Mesenchymal stem cell (in vitro differentiated cells and primary cell): ENCODE measurements at regions not wholly inside any gene's neighbourhood (a gene's known extent, or its start where the extent isn't known, plus 50 kb on each side); places are given as distances from the start of the nearest gene placed in this dataset.

Experiments
- DNase-seq: peaks from one replicate; pipeline ENCODE4 v3.0.0-alpha.2; 2013
- H2AFZ ChIP-seq: one replicate; pipeline ENCODE4 v1.6.1; 2013; ENCODE audit warnings: low read depth, mild to moderate bottlenecking, control low read depth, inconsistent platforms, low read length, moderate library complexity
- H2AK5ac ChIP-seq: 2 replicates; pipeline ENCODE4 v1.6.1; 2013; ENCODE audit warnings: low read length, moderate library complexity, mild to moderate bottlenecking, inconsistent platforms; ENCODE audit not compliant: severe bottlenecking
- H2BK120ac ChIP-seq: one replicate; pipeline ENCODE4 v1.6.1; 2013; ENCODE audit warnings: low read depth, mild to moderate bottlenecking, inconsistent platforms, low read length, moderate library complexity
- H2BK12ac ChIP-seq, 2 experiments: one replicate each; pipeline ENCODE4 v1.6.1; 2013; ENCODE audit warnings: inconsistent platforms in 2 of 2, low read length in 2 of 2, mild to moderate bottlenecking in 2 of 2, moderate library complexity in 2 of 2, control low read depth in 1 of 2
- H2BK15ac ChIP-seq: one replicate; pipeline ENCODE4 v1.6.1; 2013; ENCODE audit warnings: mild to moderate bottlenecking, low read depth, inconsistent platforms; ENCODE audit not compliant: poor library complexity, severe bottlenecking
- H2BK5ac ChIP-seq: 2 replicates; pipeline ENCODE4 v1.6.1; 2013; ENCODE audit warnings: low read depth, mild to moderate bottlenecking, low read length, control low read depth, inconsistent platforms; ENCODE audit not compliant: poor library complexity, severe bottlenecking
- H3K14ac ChIP-seq, 2 experiments: one replicate each; pipeline ENCODE4 v1.6.1; 2013; ENCODE audit warnings: inconsistent platforms in 2 of 2, low read length in 2 of 2, control low read depth in 1 of 2, mild to moderate bottlenecking in 1 of 2, moderate library complexity in 1 of 2
- H3K18ac ChIP-seq, 2 experiments: one replicate each; pipeline ENCODE4 v1.6.1; 2013; ENCODE audit warnings: inconsistent platforms in 2 of 2, low read length in 2 of 2, control low read depth in 1 of 2, low read depth in 1 of 2, mild to moderate bottlenecking in 1 of 2
- H3K23ac ChIP-seq, 2 experiments: one replicate each; pipeline ENCODE4 v1.6.1; 2013; ENCODE audit warnings: inconsistent platforms in 2 of 2, low read length in 2 of 2, mild to moderate bottlenecking in 2 of 2, moderate library complexity in 2 of 2, control low read depth in 1 of 2
- H3K27ac ChIP-seq: 2 replicates; pipeline ENCODE4 v1.5.1; 2013; ENCODE audit warnings: mild to moderate bottlenecking, moderate library complexity, low read length, control low read depth, inconsistent platforms; ENCODE audit not compliant: poor library complexity, severe bottlenecking
- H3K27me3 ChIP-seq, 2 experiments: 2 replicates each; pipeline versions ENCODE4 v1.6.1 to v1.7.0; 2013; ENCODE audit warnings: low read length in 2 of 2, mild to moderate bottlenecking in 2 of 2, moderate library complexity in 2 of 2, control low read depth in 1 of 2, inconsistent platforms in 1 of 2; ENCODE audit not compliant: control insufficient read depth in 1 of 2, insufficient read depth in 1 of 2
- H3K36me3 ChIP-seq, 2 experiments: 2 replicates each; pipeline versions ENCODE4 v1.6.1 to v1.7.0; 2013; ENCODE audit warnings: low read length in 2 of 2, control low read depth in 1 of 2, inconsistent platforms in 1 of 2, low read depth in 1 of 2, mild to moderate bottlenecking in 1 of 2; ENCODE audit not compliant: insufficient read depth in 2 of 2, control insufficient read depth in 1 of 2
- H3K4ac ChIP-seq, 2 experiments: one replicate each; pipeline ENCODE4 v1.6.1; 2013; ENCODE audit warnings: inconsistent platforms in 2 of 2, low read length in 2 of 2, mild to moderate bottlenecking in 2 of 2, moderate library complexity in 2 of 2, control low read depth in 1 of 2, low read depth in 1 of 2
- H3K4me1 ChIP-seq: 2 replicates; pipeline ENCODE4 v1.6.1; 2013; ENCODE audit warnings: low read depth, low read length, control low read depth; ENCODE audit not compliant: control insufficient read depth, insufficient read depth
- H3K4me2 ChIP-seq: 2 replicates; pipeline ENCODE4 v1.6.1; 2013; ENCODE audit warnings: low read length, mild to moderate bottlenecking, inconsistent platforms; ENCODE audit not compliant: poor library complexity, severe bottlenecking
- H3K4me3 ChIP-seq, 2 experiments: 2 replicates each; pipeline versions ENCODE4 v1.5.1 to v1.7.0; 2013; ENCODE audit warnings: low read length in 2 of 2, mild to moderate bottlenecking in 2 of 2, control low read depth in 1 of 2, low read depth in 1 of 2; ENCODE audit not compliant: insufficient read depth in 1 of 2
- H3K79me1 ChIP-seq: replicated peaks from 2 replicates; pipeline ENCODE4 v1.6.1; 2013; ENCODE audit warnings: mild to moderate bottlenecking, control low read depth, low read length, inconsistent platforms; ENCODE audit not compliant: poor library complexity, severe bottlenecking
- H3K9ac ChIP-seq: 2 replicates; pipeline ENCODE4 v1.7.0; 2013; ENCODE audit warnings: mild to moderate bottlenecking, low read length, moderate library complexity
- H3K9me3 ChIP-seq: 2 replicates; pipeline ENCODE4 v1.7.0; 2013; ENCODE audit warnings: mild to moderate bottlenecking, low read length; ENCODE audit not compliant: control insufficient read depth
- H4K8ac ChIP-seq: one replicate; pipeline ENCODE4 v1.6.1; 2013; ENCODE audit warnings: inconsistent platforms, mild to moderate bottlenecking, low read length, moderate library complexity
- H4K91ac ChIP-seq: one replicate; pipeline ENCODE4 v1.6.1; 2013; ENCODE audit warnings: mild to moderate bottlenecking, low read length, inconsistent platforms
- WGBS: methylation state at CpG from one replicate; pipeline ENCODE4 v1.1.7; 2013; ENCODE audit warnings: mixed read lengths; 5-methylcytosine and 5-hydroxymethylcytosine counted together

DNA sequence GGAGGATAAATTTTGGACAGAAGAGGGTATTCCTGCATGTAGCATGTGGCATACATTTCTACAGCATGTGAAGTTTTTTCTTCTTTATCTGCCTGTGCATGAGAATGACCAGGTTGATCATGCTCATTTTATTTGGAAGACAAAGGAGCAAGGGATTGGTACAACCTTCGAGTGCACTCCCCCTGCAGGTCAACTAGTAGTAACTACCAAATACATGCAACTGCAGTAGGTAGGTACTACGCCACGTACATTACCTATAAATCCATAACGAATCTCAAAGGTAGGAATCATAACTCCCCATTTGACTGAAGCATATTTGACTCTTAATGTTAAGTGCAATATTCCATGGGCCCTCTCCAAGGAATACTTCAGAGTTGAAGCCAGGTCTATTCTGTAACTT lies 763.9 kb downstream of the TSN start:
- H3K14ac ChIP-seq = no peak overlapping the region
- no peak overlapping the region for H3K23ac ChIP-seq
- H3K4ac ChIP-seq = no peak overlapping the region
- H2BK12ac ChIP-seq = no peak overlapping the region
- no peak overlapping the region for H4K91ac ChIP-seq
- no peak overlapping the region for H3K4me2 ChIP-seq
- H3K18ac ChIP-seq = no peak overlapping the region
- H4K8ac ChIP-seq = no peak overlapping the region
- H3K9ac ChIP-seq = no peak overlapping the region
- no peak overlapping the region for H2AFZ ChIP-seq
- H3K9me3 ChIP-seq = no peaks in the 10 kb centered on the region
- WGBS = 82% methylated on average over 3 of the region's 4 CpGs
- H3K4me1 ChIP-seq = no peaks in the 10 kb centered on the region
- no peak overlapping the region for H2BK120ac ChIP-seq
- H3K36me3 ChIP-seq = no peaks in the 10 kb centered on the region
- H2AK5ac ChIP-seq = no peak overlapping the region
- no peak overlapping the region for H2BK5ac ChIP-seq
- H2BK15ac ChIP-seq = no peak overlapping the region
- DNase-seq = no peak
- H3K27me3 ChIP-seq = no peaks in the 10 kb centered on the region
- H3K4me3 ChIP-seq = no peak overlapping the region
- H3K79me1 ChIP-seq = no peaks in the 10 kb centered on the region
- no peak overlapping the region for H3K27ac ChIP-seq

DNA sequence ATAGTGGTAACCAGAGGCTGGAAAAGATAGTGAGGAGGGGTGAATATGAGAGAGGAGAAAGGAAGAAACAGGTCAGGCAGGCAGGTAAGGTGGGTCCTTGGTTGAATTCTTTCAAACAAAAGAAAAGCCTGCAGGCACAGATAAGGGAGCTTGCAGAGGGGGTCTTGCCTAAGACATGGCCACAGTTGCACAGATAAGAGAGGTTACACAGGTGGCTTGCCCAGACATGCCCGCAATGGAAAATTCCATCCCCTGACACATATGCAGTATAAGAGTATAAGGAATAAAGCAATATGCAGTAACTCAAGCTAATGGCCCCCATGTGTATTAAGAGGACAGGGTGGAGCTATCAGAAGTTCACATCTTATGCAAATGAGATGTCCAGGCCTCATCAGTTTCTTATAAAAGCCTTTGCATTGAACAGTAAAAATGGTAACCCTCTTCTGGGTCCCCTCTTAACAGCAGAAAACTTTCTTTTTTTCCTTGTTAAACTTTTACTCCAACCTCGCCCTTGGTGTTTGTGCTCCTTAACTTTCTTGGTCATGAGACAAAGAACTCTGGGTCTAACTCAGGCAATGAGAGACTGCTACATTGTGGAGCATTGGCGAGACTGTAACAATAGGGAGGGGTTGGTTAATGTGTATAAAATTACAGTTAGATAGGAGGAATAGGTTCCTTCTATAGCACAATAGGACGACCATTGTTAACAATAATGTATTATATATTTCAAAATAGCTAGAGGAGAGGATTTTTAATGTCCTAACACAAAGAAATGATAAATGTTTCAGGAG lies 764.6 kb downstream of the TSN start:
- H3K4me1 ChIP-seq = no peaks in the 10 kb centered on the region
- H3K23ac ChIP-seq = no peak overlapping the region
- H3K4ac ChIP-seq = no peak overlapping the region
- WGBS = 84% methylated on average over 2 of the region's 4 CpGs
- no peaks in the 10 kb centered on the region for H3K36me3 ChIP-seq
- H3K27me3 ChIP-seq = no peaks in the 10 kb centered on the region
- H3K9me3 ChIP-seq = no peaks in the 10 kb centered on the region
- no peak overlapping the region for H3K4me3 ChIP-seq
- H2BK15ac ChIP-seq = no peak overlapping the region
- no peak overlapping the region for H3K4me2 ChIP-seq
- H4K8ac ChIP-seq = no peak overlapping the region
- no peaks in the 10 kb centered on the region for H3K79me1 ChIP-seq
- H3K27ac ChIP-seq = no peak overlapping the region
- H2BK5ac ChIP-seq = no peak overlapping the region
- H2BK120ac ChIP-seq = no peak overlapping the region
- no peak overlapping the region for H2BK12ac ChIP-seq
- no peak for DNase-seq
- H2AFZ ChIP-seq = no peak overlapping the region
- no peak overlapping the region for H3K18ac ChIP-seq
- no peak overlapping the region for H3K14ac ChIP-seq
- no peak overlapping the region for H2AK5ac ChIP-seq
- H4K91ac ChIP-seq = no peak overlapping the region
- H3K9ac ChIP-seq = no peak overlapping the region

DNA sequence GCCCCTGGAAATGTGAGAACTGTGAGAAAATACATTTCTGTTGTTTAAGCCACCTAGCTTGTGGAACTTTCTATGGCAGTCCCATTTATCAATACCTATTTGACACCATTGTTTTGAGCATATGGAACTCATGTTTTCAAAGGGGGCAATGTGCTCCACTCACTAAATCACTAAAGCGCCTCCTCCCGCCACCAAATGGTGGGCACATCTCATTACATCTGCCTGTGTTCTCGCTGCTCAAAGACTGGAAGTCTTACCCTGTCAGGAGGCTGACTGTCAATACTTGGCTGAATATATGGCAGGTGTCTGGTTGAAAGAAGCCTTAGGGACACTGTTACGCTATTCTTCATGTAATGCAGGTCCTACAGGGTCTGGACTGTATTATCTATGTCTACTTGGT lies 767.7 kb downstream of the TSN start:
- Histone ChIP-seq H3K18ac (peak overlapping the region in 1 of 2 experiments; percentile 49), H3K27me3 (no peaks in the 10 kb centered on the region), H3K36me3 (no peaks in the 10 kb centered on the region), H2BK12ac (no peak overlapping the region), H3K4me3 (no peak overlapping the region), H3K79me1 (no peaks in the 10 kb centered on the region), H3K9ac (no peak overlapping the region), H2BK15ac (no peak overlapping the region), H4K8ac (no peak overlapping the region), H2BK120ac (no peak overlapping the region), H3K9me3 (no peaks in the 10 kb centered on the region), H3K14ac (no peak overlapping the region), H2AK5ac (no peak overlapping the region), H3K4me1 (no peaks in the 10 kb centered on the region), H3K4me2 (no peak overlapping the region), H2AFZ (no peak overlapping the region), H3K4ac (no peak overlapping the region), H4K91ac (no peak overlapping the region), H2BK5ac (no peak overlapping the region), H3K27ac (no peak overlapping the region), H3K23ac (no peak overlapping the region)
- 95% methylated on average over 4 of the region's 4 CpGs for WGBS
- no peak for DNase-seq

DNA sequence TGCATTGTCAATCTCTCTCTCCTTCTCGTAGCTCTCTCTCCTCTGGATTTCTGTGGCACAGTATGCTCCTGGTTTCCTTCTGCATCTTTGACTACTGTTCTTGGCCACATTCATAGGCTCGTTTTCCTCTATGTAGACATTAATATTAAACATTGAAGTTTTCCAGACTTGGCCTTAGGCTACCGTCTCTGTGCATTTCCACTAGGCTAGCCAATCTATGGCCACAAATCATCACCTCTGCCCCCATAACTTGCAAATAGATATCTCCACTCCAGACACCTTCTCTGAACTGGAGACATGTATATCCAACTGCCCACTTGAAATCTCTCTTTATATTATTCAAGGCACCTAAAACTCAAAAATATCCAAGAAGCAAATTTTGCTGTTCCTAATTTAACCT lies 768.5 kb downstream of the TSN start:
- WGBS = 84% methylated on average over 3 of the region's 3 CpGs
- Histone ChIP-seq H4K91ac (no peak overlapping the region), H3K27me3 (no peaks in the 10 kb centered on the region), H3K4me2 (no peak overlapping the region), H3K9ac (no peak overlapping the region), H3K4me1 (no peaks in the 10 kb centered on the region), H3K23ac (no peak overlapping the region), H2AFZ (no peak overlapping the region), H2AK5ac (no peak overlapping the region), H3K9me3 (no peaks in the 10 kb centered on the region), H3K79me1 (no peaks in the 10 kb centered on the region), H2BK15ac (no peak overlapping the region), H3K36me3 (no peaks in the 10 kb centered on the region), H3K4me3 (no peak overlapping the region), H3K27ac (no peak overlapping the region), H2BK5ac (no peak overlapping the region), H4K8ac (no peak overlapping the region), H2BK120ac (no peak overlapping the region), H3K4ac (peak overlapping the region in 1 of 2 experiments; percentile 16), H3K14ac (no peak overlapping the region), H3K18ac (no peak overlapping the region), H2BK12ac (no peak overlapping the region)
- no peak for DNase-seq
